Activated naive CD4-positive, alpha-beta T cell treated with anti-CD3 and anti-CD28 coated beads for 36 hours (primary cell): ENCODE measurements at regions not wholly inside any gene's neighbourhood (a gene's known extent, or its start where the extent isn't known, plus 50 kb on each side); places are given as distances from the start of the nearest gene placed in this dataset.

Source experiments
- CTCF ChIA-PET: fragments of 350-600 bp; sonication (Branson Sonifier 250); formaldehyde crosslinking; loops from one replicate; lab custom pipeline; 2021; ENCODE audit warnings: antibody characterized with exemption; lab: Charles Lee
- DNase-seq: peaks from one replicate; pipeline ENCODE4 v3.0.0-alpha.2; 2020
- H3K27ac Mint-ChIP-seq: one replicate; pipeline ENCODE4 v1.8.0; 2021; ENCODE audit warnings: mild to moderate bottlenecking, mixed read lengths
- H3K27me3 Mint-ChIP-seq: one replicate; pipeline ENCODE4 v1.8.0; 2021; ENCODE audit warnings: low read depth, mixed read lengths
- H3K36me3 Mint-ChIP-seq: one replicate; pipeline ENCODE4 v1.8.0; 2021; ENCODE audit warnings: low read depth, mixed read lengths
- H3K4me1 Mint-ChIP-seq: one replicate; pipeline ENCODE4 v1.8.0; 2021; ENCODE audit warnings: low read depth, mixed read lengths
- H3K4me3 Mint-ChIP-seq: one replicate; pipeline ENCODE4 v1.8.0; 2021; ENCODE audit warnings: mild to moderate bottlenecking, moderate library complexity, mixed read lengths
- H3K9me3 Mint-ChIP-seq: one replicate; pipeline ENCODE4 v1.8.0; 2021; ENCODE audit warnings: mixed read lengths
- intact Hi-C: fragments of 100-400 bp; cut with micrococcal nuclease; formaldehyde crosslinking; loops from one replicate; pipeline ENCODE4 v1.15.1; 2023

DNA sequence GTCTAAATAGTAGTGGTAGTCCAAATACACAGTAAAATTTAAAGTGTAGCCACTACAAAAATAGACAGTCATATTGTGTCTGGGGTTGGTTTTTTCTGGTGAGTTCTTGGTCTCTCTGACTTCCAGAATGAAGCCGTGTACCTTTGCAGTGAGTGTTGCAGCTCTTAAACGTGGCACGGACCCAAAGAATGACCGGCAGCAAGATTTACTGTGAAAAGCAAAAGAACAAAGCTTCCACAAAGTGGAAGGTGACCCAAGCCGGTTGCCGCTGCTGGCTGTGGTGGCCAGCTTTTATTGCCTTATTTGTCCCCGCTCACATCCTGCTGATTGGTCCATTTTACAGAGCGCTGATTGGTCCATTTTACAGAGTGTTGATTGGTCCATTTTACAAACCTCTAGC lies 188.7 kb downstream of the ZNF608 start:
- CTCF ChIA-PET = no interaction called here
- H3K27ac Mint-ChIP-seq = no peak overlapping the region
- no peaks in the 10 kb centered on the region for H3K36me3 Mint-ChIP-seq
- no peaks in the 10 kb centered on the region for H3K4me1 Mint-ChIP-seq
- H3K9me3 Mint-ChIP-seq = no peaks in the 10 kb centered on the region
- intact Hi-C loops = no loop called here
- no peaks in the 10 kb centered on the region for H3K27me3 Mint-ChIP-seq
- no peak overlapping the region for H3K4me3 Mint-ChIP-seq
- DNase-seq = no peak

DNA sequence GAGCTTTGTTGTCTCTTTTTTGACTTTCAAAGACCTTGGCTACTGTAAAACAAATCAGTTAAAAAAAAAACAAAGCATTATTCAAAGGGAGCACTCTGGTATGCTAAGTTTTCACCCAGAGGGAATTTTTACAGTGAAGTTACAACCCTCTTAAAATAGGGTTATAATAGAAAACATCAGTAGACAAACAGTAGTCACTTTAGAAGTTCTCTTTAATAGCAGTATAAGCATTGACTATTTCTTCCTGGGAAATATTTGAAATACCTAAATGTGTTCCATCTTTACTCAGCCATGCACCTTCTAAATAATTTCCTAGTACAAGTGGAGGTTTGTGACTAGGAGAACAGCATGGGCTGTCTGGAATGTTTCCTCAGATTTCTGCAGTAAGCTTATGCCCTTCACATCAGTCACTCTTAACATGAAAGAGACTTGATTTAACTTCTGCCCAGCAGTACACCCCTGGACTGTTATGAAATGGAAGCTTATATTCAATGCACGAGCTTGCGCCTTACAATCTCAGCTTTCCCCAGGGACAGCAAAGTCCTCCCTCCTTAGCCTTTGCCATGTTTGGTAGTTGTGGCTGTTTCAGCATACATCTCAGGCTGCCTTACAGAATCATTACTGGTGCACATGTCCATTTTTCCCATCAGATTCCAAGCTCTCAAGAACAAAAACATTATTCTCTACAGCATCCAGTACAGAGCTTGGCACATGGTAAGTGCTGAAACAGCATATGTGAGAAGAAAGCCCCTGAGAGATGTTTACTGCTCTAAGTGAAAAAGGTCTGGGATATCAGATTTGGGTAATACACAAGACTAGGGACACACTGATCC lies 191.5 kb downstream of the ZNF608 start:
- Mint-ChIP-seq H3K27ac (no peak overlapping the region), H3K36me3 (no peaks in the 10 kb centered on the region), H3K4me3 (no peak overlapping the region), H3K4me1 (no peaks in the 10 kb centered on the region), H3K9me3 (no peaks in the 10 kb centered on the region), H3K27me3 (no peaks in the 10 kb centered on the region)
- no peak for DNase-seq
- CTCF ChIA-PET = no interaction called here
- intact Hi-C loops = no loop called here

DNA sequence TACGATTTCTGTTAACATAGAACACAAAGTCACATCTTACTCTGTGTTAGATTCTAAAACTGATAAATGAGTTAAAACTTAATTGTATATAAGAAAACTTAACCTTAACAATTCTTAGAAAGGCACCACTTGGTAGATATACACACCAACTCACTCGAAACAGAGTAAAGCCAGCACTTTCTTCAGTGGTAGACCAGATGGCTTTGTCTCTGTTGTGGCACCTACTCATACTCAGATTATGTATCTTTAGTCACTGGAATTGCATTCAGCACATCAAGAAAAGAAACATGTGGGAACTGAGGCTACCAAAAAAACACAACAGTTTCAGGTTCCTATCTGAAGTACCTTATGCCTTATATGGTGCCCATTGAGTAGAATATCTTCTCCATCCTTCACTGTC lies 192.5 kb downstream of the ZNF608 start:
- Mint-ChIP-seq H3K27ac (no peak overlapping the region), H3K4me1 (no peaks in the 10 kb centered on the region), H3K9me3 (no peaks in the 10 kb centered on the region), H3K4me3 (no peak overlapping the region), H3K36me3 (no peaks in the 10 kb centered on the region), H3K27me3 (no peaks in the 10 kb centered on the region)
- CTCF ChIA-PET = no interaction called here
- intact Hi-C loops = no loop called here
- DNase-seq = no peak

DNA sequence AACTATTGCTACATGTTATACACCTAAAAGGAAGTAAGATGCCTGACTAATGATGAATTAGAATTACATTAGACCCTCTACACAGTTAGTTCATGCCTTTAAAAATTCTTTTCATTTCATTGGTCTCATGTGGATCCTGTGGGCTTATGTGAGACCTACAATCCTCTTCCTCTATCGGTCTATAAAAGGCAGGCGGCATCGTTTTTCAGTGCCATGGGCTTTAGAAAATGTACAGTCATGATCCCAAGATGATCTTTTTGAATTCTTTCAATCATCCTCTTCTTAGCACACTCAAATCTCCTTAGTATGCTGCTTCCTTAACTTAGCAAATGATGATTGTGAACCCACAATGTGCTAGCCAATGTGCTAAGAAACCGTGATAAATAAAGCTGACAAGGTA lies 193.9 kb downstream of the ZNF608 start:
- DNase-seq = no peak
- Mint-ChIP-seq H3K4me1 (no peaks in the 10 kb centered on the region), H3K36me3 (no peaks in the 10 kb centered on the region), H3K4me3 (no peak overlapping the region), H3K27ac (no peak overlapping the region), H3K27me3 (no peaks in the 10 kb centered on the region), H3K9me3 (no peaks in the 10 kb centered on the region)
- intact Hi-C loops = no loop called here
- CTCF ChIA-PET = no interaction called here

DNA sequence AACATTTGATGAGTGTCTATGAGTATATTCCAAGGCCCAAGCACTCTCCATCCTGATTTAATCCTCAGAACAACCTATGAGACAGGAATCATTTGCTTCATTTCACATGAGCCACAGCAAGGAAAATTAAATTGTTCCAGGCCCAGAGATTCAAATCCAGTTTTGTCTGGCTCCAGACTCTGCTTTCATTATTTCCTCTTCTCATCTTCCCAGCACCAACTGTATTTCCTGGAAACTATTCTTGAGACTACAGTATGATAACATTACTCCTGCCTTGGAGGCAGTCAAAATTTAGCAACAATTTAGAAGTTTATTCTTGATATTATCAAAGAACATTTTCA lies 194.5 kb downstream of the ZNF608 start:
- CTCF ChIA-PET = no interaction called here
- Mint-ChIP-seq H3K27ac (no peak overlapping the region), H3K27me3 (no peaks in the 10 kb centered on the region), H3K9me3 (no peaks in the 10 kb centered on the region), H3K36me3 (no peaks in the 10 kb centered on the region), H3K4me3 (no peak overlapping the region), H3K4me1 (no peaks in the 10 kb centered on the region)
- DNase-seq = no peak
- intact Hi-C loops = no loop called here

DNA sequence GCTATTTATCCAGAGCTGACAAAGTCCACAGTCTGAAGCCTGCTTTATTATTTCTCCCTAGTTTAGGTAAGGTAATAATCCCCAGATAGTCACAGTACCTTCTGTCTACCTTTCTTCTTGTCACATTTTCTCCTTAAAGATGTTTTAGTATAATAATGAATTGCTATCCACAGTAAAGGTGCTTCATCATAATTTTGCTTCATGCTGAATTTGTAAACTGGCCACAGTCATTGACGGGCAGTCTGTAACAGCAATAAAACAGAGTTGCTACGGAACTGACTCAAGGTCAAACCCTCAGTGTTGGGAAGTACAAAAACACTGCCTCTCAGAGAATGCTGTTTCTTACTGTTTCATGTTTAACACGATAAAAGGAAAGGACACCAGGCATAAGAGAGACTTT lies 195.7 kb downstream of the ZNF608 start:
- intact Hi-C loops = no loop called here
- Mint-ChIP-seq H3K4me1 (no peaks in the 10 kb centered on the region), H3K4me3 (no peak overlapping the region), H3K27ac (no peak overlapping the region), H3K9me3 (no peaks in the 10 kb centered on the region), H3K27me3 (no peaks in the 10 kb centered on the region), H3K36me3 (no peaks in the 10 kb centered on the region)
- no peak for DNase-seq
- CTCF ChIA-PET = no interaction called here

DNA sequence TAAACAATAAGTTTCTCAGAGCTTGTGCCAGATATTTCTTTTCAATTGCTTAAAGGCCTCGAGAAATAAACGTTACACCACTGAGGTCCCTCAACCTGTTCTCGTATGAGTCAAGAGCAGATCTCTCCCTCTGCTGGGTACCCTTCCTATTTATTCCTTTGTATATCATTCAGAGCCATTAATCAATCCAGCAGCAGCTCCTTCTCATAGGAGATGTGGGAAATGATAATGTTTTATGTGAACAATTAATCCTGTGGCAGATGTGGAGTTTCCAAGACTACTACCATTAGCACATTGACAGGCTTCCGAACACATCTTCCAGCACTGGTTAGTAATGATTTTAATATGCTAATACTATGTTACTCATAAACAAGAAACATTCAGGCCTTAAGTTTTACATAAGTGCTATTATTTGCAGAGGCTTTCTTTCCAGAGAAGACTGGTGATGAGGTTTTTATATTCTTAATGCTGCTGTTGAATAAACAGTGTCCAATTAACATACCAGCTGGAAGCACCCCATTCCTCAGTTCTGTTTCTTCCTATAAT lies 196.5 kb downstream of the ZNF608 start:
- Mint-ChIP-seq H3K9me3 (no peaks in the 10 kb centered on the region), H3K4me3 (no peak overlapping the region), H3K27ac (no peak overlapping the region), H3K27me3 (no peaks in the 10 kb centered on the region), H3K4me1 (no peaks in the 10 kb centered on the region), H3K36me3 (no peaks in the 10 kb centered on the region)
- no peak for DNase-seq
- intact Hi-C loops = no loop called here
- CTCF ChIA-PET = interaction anchor here (0.6 to 0.8 kb wide), 2 partner anchors 11 to 23 kb away, joined by 3 to 5 read pairs; no protein-coding TSS in a partner anchor

DNA sequence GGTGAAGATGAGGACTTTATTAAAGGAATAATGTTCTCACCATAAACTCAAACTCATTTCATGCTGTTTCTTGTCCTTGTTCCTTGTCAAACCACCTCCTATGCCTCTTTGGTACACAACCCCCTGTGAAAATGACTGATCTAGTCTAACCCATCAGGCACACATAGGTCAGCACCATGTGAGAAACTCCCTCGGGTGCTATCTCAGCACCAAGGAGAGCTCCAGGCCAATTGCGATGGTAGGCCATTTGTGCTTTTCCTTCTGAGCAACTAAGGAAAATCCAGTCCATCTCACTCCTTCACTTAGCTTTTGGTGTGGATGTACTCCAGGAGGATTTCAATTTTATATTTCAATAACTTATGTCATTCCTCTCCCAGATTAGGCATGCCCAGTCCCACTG lies 199.8 kb downstream of the ZNF608 start:
- CTCF ChIA-PET = no interaction called here
- H3K27ac Mint-ChIP-seq = no peak overlapping the region
- intact Hi-C loops = no loop called here
- no peaks in the 10 kb centered on the region for H3K36me3 Mint-ChIP-seq
- H3K4me3 Mint-ChIP-seq = no peak overlapping the region
- H3K27me3 Mint-ChIP-seq = no peaks in the 10 kb centered on the region
- no peaks in the 10 kb centered on the region for H3K9me3 Mint-ChIP-seq
- DNase-seq = peak; percentile 6
- no peaks in the 10 kb centered on the region for H3K4me1 Mint-ChIP-seq

DNA sequence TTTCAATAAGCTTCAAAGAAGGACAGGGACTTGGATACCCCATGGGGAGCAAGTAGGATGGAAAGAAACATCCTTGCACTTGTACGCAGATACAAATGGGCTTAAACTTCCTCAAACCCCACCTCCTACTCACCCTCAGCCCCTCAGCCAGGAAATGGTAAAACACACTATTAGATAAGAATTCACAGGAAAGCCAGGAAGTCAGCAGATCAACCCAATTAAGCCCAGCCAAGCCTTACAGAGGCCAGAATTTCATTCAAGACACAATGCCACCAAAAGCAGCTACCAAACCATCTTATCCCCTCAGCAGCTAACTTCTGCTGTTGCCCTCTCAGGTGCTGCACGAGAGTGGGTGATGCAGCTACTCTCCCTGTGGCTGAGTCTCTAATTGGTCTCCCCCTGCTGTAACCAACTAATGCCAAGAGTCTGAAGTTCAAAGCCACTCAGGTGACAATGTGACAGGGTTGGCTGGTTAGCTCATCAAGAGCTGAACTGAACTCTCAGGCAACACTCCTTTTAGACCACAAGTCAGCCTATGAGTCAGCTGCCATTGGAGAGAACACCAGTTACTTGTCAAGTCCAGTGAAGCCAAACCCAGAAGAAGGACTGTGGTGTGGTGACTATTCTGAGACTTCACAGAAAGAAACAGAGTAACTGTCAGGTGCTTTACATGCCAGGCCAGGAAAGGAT lies 201.9 kb downstream of the ZNF608 start:
- no peak for DNase-seq
- Mint-ChIP-seq H3K4me1 (no peaks in the 10 kb centered on the region), H3K4me3 (no peak overlapping the region), H3K27ac (no peak overlapping the region), H3K27me3 (no peaks in the 10 kb centered on the region), H3K36me3 (no peaks in the 10 kb centered on the region), H3K9me3 (no peaks in the 10 kb centered on the region)
- intact Hi-C loops = no loop called here
- CTCF ChIA-PET = interaction anchor here (0.8 kb wide), 1 partner anchor 388 kb away, joined by 3 read pairs; no protein-coding TSS in a partner anchor

DNA sequence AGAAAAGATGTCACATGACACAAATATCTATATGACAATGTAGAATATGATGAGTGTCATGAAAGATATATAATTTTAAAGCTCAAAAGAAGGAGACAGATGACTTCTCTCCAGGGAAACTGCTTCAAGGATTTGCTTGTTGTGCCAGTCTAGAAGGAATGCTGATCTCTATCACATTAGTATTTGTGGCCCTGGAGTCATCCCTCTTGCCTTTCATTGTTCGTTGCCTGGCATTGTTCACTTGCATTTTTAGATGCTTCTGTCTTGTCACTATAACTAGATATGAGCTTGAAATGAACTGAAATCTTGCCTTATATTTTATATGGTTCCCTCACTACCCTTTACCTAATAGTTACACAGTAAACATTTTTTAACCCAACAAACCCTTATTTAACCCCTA lies 207.5 kb downstream of the ZNF608 start:
- Mint-ChIP-seq H3K9me3 (no peaks in the 10 kb centered on the region), H3K4me1 (no peaks in the 10 kb centered on the region), H3K27me3 (no peaks in the 10 kb centered on the region), H3K36me3 (no peaks in the 10 kb centered on the region), H3K4me3 (no peak overlapping the region), H3K27ac (no peak overlapping the region)
- intact Hi-C loops = no loop called here
- no peak for DNase-seq
- CTCF ChIA-PET = interaction anchor here (0.7 kb wide), 1 partner anchor 10 kb away, joined by 3 read pairs; no protein-coding TSS in a partner anchor

DNA sequence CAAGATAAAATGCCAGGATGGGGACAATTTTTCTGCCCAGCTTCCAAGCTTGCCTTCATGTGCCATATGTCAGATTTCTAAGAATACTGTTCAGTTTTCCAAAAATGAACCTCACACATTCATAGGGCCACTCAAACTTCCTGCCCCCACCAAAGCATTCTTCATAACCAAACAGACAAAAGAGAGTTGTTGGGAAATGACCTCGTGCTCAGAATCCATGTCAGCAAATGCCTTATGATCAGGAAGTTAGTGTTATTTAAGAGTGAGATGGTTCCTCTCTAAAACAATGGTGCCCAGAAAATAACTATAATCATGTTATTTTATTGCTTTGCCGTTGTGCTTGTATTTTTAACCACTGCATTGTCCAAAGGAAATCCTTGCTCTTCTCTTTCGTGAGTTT lies 208.2 kb downstream of the ZNF608 start:
- H3K27me3 Mint-ChIP-seq = no peaks in the 10 kb centered on the region
- no peak for DNase-seq
- no peaks in the 10 kb centered on the region for H3K36me3 Mint-ChIP-seq
- H3K4me1 Mint-ChIP-seq = no peaks in the 10 kb centered on the region
- peaks cover 1% of the 10 kb centered on the region for H3K9me3 Mint-ChIP-seq
- CTCF ChIA-PET = no interaction called here
- H3K27ac Mint-ChIP-seq = no peak overlapping the region
- no peak overlapping the region for H3K4me3 Mint-ChIP-seq
- intact Hi-C loops = no loop called here

DNA sequence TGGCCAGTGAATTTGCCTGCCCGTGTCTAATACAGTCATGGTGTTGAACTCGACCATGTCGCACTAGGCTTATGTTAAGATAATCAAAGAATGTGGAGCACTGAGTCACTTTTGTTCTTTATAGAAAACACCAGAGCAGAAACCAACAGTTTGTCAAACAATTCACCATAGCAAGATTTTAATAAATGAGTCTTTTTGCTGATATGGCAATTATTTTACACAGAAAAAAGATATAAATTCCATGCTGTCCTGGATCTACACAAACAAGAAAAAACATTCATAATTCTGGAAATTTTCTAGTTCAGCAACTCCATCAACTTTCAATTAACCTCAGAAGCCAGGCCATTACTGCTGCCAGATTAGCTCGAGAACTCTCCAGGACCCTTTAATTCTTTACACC lies 208.9 kb downstream of the ZNF608 start:
- no peaks in the 10 kb centered on the region for H3K4me1 Mint-ChIP-seq
- H3K27me3 Mint-ChIP-seq = no peaks in the 10 kb centered on the region
- no peaks in the 10 kb centered on the region for H3K36me3 Mint-ChIP-seq
- intact Hi-C loops = no loop called here
- DNase-seq = no peak
- CTCF ChIA-PET = no interaction called here
- H3K4me3 Mint-ChIP-seq = no peak overlapping the region
- H3K27ac Mint-ChIP-seq = no peak overlapping the region
- peaks cover 4% of the 10 kb centered on the region for H3K9me3 Mint-ChIP-seq

DNA sequence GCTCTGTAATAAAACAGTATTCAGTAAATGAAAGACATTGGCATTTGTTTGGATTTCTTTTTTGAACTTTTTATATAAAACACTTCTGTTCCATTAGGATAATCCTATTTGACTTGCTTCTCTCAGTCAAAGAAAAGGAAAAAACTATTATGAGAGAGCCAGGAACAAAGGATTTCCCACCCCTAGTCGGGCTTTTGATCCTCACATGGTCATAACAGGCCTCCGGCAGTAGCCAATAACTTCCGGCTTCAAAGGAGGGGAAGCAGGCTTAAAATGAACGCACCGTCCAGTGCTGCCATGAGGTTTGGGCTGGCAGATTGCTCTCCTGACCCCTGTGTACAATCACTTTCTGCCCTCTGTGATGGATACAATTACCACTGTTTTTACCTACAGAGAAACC lies 209.3 kb downstream of the ZNF608 start:
- intact Hi-C loops = no loop called here
- Mint-ChIP-seq H3K9me3 (peaks cover 4% of the 10 kb centered on the region), H3K27ac (no peak overlapping the region), H3K4me1 (no peaks in the 10 kb centered on the region), H3K4me3 (no peak overlapping the region), H3K36me3 (no peaks in the 10 kb centered on the region), H3K27me3 (no peaks in the 10 kb centered on the region)
- DNase-seq = no peak
- CTCF ChIA-PET = no interaction called here
